ENCODE measurements at regions not wholly inside any gene's neighbourhood (a gene's known extent, or its start where the extent isn't known, plus 50 kb on each side); places are given as distances from the start of the nearest gene placed in this dataset.

- no peak for TF ChIP-seq CTCF (IDR thresholded peaks at IDR 0.05)
- TF ChIP-seq GABPA (IDR thresholded peaks at IDR 0.05; ENCODE audit: low read depth) = no peak
- no peak for TF ChIP-seq EZH2phosphoT487 (IDR thresholded peaks at IDR 0.05; ENCODE audit: borderline replicate concordance, low read depth)
- no peak for TF ChIP-seq POLR2AphosphoS5 (IDR thresholded peaks at IDR 0.05; ENCODE audit: low read depth, low read length)
- no peak for TF ChIP-seq EP300 (IDR thresholded peaks at IDR 0.05; ENCODE audit: borderline replicate concordance in 1 of 2, low read depth in 1 of 2, low read length in 1 of 2)
- TF ChIP-seq FOSL2 (IDR thresholded peaks at IDR 0.05; ENCODE audit: borderline replicate concordance, low read depth) = no peak
- TF ChIP-seq CHD2 (IDR thresholded peaks at IDR 0.05; ENCODE audit: low read length, partially characterized antibody) = no peak
- no peak for TF ChIP-seq USF2 (IDR thresholded peaks at IDR 0.05; ENCODE audit: borderline replicate concordance, low read depth, low read length)
These were observed 114.4 kb upstream of the CCDC196 start for GRCh38 chr14:66371776-66372175.

Measured in SK-N-SH (cell line).